HepG2 (cell line): ENCODE measurements at regions not wholly inside any gene's neighbourhood (a gene's known extent, or its start where the extent isn't known, plus 50 kb on each side); places are given as distances from the start of the nearest gene placed in this dataset.

ENCODE experiments used
- DPF2 ChIP-seq: sonication (generic); formaldehyde crosslinking; IDR thresholded peaks from 2 replicates; pipeline ENCODE4 v1.4.0; 2020; ENCODE audit warnings: mild to moderate bottlenecking, low read depth, missing genetic modification reagents, borderline replicate concordance
- ELF1 ChIP-seq: sonication (generic); formaldehyde crosslinking; IDR thresholded peaks from 2 replicates; pipeline ENCODE4 v1.4.0; 2020; ENCODE audit warnings: missing genetic modification reagents
- FOXA3 ChIP-seq: IDR thresholded peaks from 2 replicates; pipeline ENCODE4 v1.6.1; 2016; ENCODE audit warnings: missing genetic modification reagents, missing compliant biosample characterization
- HNF4A ChIP-seq: sonication (generic); formaldehyde crosslinking; IDR thresholded peaks from 2 replicates; pipeline ENCODE4 v1.4.0; 2020; ENCODE audit warnings: missing genetic modification reagents
- HNRNPLL ChIP-seq: fragments of 200-400 bp; formaldehyde crosslinking; IDR thresholded peaks from 2 replicates; pipeline ENCODE4 v1.6.1; 2017; ENCODE audit warnings: mild to moderate bottlenecking, low read depth, low read length; ENCODE audit not compliant: poor library complexity, severe bottlenecking
- HOMEZ ChIP-seq: IDR thresholded peaks from 2 replicates; pipeline ENCODE4 v1.6.1; 2016; ENCODE audit warnings: low read depth
- KLF11 ChIP-seq: IDR thresholded peaks from 2 replicates; pipeline ENCODE4 v1.6.1; 2016; ENCODE audit warnings: missing compliant biosample characterization
- MED1 ChIP-seq: sonication (generic); formaldehyde crosslinking; IDR thresholded peaks from 2 replicates; pipeline ENCODE4 v1.4.0; 2020; ENCODE audit warnings: missing genetic modification reagents
- NPAS2 ChIP-seq: sonication (generic); formaldehyde crosslinking; IDR thresholded peaks from 2 replicates; pipeline ENCODE4 v1.8.0; 2022; ENCODE audit warnings: mild to moderate bottlenecking, missing genetic modification reagents, borderline replicate concordance
- NR2F2 ChIP-seq: IDR thresholded peaks from 2 replicates; pipeline ENCODE4 v1.6.1; 2012; ENCODE audit warnings: low read depth, inconsistent platforms, borderline replicate concordance
- THRA ChIP-seq: sonication (generic); formaldehyde crosslinking; IDR thresholded peaks from 2 replicates; pipeline ENCODE4 v1.4.0; 2020; ENCODE audit warnings: missing genetic modification reagents, borderline replicate concordance
- ZNF503 ChIP-seq: sonication (generic); formaldehyde crosslinking; IDR thresholded peaks from 2 replicates; pipeline ENCODE4 v1.4.0; 2020; ENCODE audit warnings: missing genetic modification reagents
- TF ChIP-seq, protein P1 (sequence below), 2 experiments: sonication (generic) in 1 of 2; formaldehyde crosslinking in 1 of 2; IDR thresholded peaks; 2 replicates each; pipeline versions ENCODE4 v1.4.0 to v1.6.1; 2018 to 2020; ENCODE audit warnings: missing genetic modification reagents in 2 of 2, borderline replicate concordance in 1 of 2, low read depth in 1 of 2, mild to moderate bottlenecking in 1 of 2, missing biosample characterization in 1 of 2
- TF ChIP-seq, protein P2 (sequence below): sonication (generic); formaldehyde crosslinking; IDR thresholded peaks from 2 replicates; pipeline ENCODE4 v1.4.0; 2020; ENCODE audit warnings: missing genetic modification reagents
- TF ChIP-seq, protein P3 (sequence below): sonication (generic); formaldehyde crosslinking; IDR thresholded peaks from 2 replicates; pipeline ENCODE4 v1.4.0; 2020; ENCODE audit warnings: mild to moderate bottlenecking, missing genetic modification reagents, borderline replicate concordance

- TF ChIP-seq ZNF503 (CRISPR knock-in tag) = 0 out of 2 replicates have a peak, but pooled peaks have one; percentile 65
- no peak for TF ChIP-seq HNRNPLL
- TF ChIP-seq, protein P1, sequence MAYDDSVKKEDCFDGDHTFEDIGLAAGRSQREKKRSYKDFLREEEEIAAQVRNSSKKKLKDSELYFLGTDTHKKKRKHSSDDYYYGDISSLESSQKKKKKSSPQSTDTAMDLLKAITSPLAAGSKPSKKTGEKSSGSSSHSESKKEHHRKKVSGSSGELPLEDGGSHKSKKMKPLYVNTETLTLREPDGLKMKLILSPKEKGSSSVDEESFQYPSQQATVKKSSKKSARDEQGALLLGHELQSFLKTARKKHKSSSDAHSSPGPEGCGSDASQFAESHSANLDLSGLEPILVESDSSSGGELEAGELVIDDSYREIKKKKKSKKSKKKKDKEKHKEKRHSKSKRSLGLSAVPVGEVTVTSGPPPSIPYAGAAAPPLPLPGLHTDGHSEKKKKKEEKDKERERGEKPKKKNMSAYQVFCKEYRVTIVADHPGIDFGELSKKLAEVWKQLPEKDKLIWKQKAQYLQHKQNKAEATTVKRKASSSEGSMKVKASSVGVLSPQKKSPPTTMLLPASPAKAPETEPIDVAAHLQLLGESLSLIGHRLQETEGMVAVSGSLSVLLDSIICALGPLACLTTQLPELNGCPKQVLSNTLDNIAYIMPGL (CRISPR knock-in tag; IDR thresholded peaks at IDR 0.05; ENCODE audit: borderline replicate concordance in 1 of 2, low read depth in 1 of 2) = 0 out of 4 replicates have a peak, but pooled peaks of 1 of the 2 experiments have one; percentile 26
- TF ChIP-seq, protein P2, sequence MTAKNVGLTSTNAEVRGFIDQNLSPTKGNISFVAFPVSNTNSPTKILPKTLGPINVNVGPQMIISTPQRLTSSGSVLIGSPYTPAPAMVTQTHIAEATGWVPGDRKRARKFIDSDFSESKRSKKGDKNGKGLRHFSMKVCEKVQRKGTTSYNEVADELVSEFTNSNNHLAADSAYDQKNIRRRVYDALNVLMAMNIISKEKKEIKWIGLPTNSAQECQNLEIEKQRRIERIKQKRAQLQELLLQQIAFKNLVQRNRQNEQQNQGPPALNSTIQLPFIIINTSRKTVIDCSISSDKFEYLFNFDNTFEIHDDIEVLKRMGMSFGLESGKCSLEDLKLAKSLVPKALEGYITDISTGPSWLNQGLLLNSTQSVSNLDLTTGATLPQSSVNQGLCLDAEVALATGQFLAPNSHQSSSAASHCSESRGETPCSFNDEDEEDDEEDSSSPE (CRISPR knock-in tag) = no peak
- no peak for TF ChIP-seq NPAS2 (CRISPR knock-in tag)
- TF ChIP-seq, protein P3, sequence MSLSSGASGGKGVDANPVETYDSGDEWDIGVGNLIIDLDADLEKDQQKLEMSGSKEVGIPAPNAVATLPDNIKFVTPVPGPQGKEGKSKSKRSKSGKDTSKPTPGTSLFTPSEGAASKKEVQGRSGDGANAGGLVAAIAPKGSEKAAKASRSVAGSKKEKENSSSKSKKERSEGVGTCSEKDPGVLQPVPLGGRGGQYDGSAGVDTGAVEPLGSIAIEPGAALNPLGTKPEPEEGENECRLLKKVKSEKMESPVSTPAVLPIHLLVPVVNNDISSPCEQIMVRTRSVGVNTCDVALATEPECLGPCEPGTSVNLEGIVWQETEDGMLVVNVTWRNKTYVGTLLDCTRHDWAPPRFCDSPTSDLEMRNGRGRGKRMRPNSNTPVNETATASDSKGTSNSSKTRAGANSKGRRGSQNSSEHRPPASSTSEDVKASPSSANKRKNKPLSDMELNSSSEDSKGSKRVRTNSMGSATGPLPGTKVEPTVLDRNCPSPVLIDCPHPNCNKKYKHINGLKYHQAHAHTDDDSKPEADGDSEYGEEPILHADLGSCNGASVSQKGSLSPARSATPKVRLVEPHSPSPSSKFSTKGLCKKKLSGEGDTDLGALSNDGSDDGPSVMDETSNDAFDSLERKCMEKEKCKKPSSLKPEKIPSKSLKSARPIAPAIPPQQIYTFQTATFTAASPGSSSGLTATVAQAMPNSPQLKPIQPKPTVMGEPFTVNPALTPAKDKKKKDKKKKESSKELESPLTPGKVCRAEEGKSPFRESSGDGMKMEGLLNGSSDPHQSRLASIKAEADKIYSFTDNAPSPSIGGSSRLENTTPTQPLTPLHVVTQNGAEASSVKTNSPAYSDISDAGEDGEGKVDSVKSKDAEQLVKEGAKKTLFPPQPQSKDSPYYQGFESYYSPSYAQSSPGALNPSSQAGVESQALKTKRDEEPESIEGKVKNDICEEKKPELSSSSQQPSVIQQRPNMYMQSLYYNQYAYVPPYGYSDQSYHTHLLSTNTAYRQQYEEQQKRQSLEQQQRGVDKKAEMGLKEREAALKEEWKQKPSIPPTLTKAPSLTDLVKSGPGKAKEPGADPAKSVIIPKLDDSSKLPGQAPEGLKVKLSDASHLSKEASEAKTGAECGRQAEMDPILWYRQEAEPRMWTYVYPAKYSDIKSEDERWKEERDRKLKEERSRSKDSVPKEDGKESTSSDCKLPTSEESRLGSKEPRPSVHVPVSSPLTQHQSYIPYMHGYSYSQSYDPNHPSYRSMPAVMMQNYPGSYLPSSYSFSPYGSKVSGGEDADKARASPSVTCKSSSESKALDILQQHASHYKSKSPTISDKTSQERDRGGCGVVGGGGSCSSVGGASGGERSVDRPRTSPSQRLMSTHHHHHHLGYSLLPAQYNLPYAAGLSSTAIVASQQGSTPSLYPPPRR (CRISPR knock-in tag) = peak; percentile 60; the same call in 1 of the 2 replicates
- peak; percentile 66 for TF ChIP-seq HNF4A
- 0 out of 2 replicates have a peak, but pooled peaks have one; percentile 30 for TF ChIP-seq ELF1 (CRISPR knock-in tag)
- peak; percentile 84 for TF ChIP-seq DPF2 (CRISPR knock-in tag)
- 0 out of 2 replicates have a peak, but pooled peaks have one; percentile 38 for TF ChIP-seq KLF11 (CRISPR knock-in tag)
- TF ChIP-seq FOXA3 = peak; percentile 98
- TF ChIP-seq THRA (CRISPR knock-in tag) = peak; percentile 85
- peak; percentile 59; the same call in 1 of the 2 replicates for TF ChIP-seq NR2F2
- peak; percentile 78; the same call in 1 of the 2 replicates for TF ChIP-seq HOMEZ
- TF ChIP-seq MED1 (CRISPR knock-in tag) = peak; percentile 81
Observed at GRCh38 chr2:203648273-203648672, 58.2 kb upstream of the CD28 start (continued).
